Erythroblast (primary cell): ENCODE measurements at regions not wholly inside any gene's neighbourhood (a gene's known extent, or its start where the extent isn't known, plus 50 kb on each side); places are given as distances from the start of the nearest gene placed in this dataset.

Source experiments
- GATA1 ChIP-seq: IDR thresholded peaks from 2 replicates; pipeline ENCODE4 v1.6.1; 2011; ENCODE audit warnings: low read depth, mild to moderate bottlenecking, control low read depth, low read length, moderate library complexity
- POLR2A ChIP-seq: IDR thresholded peaks from 2 replicates; pipeline ENCODE4 v1.6.1; 2011; ENCODE audit warnings: mild to moderate bottlenecking, low read length

DNA sequence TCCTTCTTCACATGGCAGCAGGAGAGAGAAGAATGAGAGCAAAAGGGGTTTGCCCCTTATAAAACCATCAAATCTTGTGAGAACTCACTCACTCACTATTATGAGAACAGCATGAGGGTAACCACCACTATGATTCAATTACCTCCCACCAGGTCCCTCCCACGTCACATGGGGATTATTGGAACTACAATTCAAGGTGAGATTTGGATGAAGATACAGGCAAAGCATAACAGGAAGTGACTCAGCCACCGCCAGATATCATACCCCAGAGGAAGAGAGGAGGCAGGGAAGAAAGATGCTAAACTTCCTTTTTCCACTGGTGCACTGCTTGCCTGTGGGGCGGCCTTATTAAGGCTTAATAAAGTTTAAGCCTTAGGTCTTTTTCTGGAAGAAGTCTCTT, 766.1 kb downstream of the KCTD8 start:
- TF ChIP-seq POLR2A (no peak), GATA1 (no peak)
